Liver (tissue), 8 donors: ENCODE measurements at regions not wholly inside any gene's neighbourhood (a gene's known extent, or its start where the extent isn't known, plus 50 kb on each side); places are given as distances from the start of the nearest gene placed in this dataset.

Source experiments
- DNase-seq: peaks from one replicate; pipeline ENCODE4 v3.0.0-alpha.2; 2017; ENCODE audit warnings: low spot score
- H3K27ac ChIP-seq, 2 donors: one replicate each; pipeline ENCODE4 v1.7.0; 2013; ENCODE audit warnings: inconsistent platforms in 2 of 2, low read length in 2 of 2, control low read depth in 1 of 2, low read depth in 1 of 2, mild to moderate bottlenecking in 1 of 2
- H3K27me3 ChIP-seq, 4 donors: one replicate each; pipeline versions ENCODE4 v1.6.1 to v1.7.0; 2013; ENCODE audit warnings: low read length in 3 of 4, inconsistent platforms in 1 of 4, mild to moderate bottlenecking in 1 of 4, moderate library complexity in 1 of 4; ENCODE audit not compliant: control insufficient read depth in 4 of 4, insufficient read depth in 4 of 4
- H3K36me3 ChIP-seq, 4 donors: one replicate each; pipeline versions ENCODE4 v1.6.1 to v1.7.0; 2013; ENCODE audit warnings: low read length in 3 of 4, mild to moderate bottlenecking in 3 of 4, low read depth in 1 of 4, moderate library complexity in 1 of 4; ENCODE audit not compliant: control insufficient read depth in 4 of 4, insufficient read depth in 3 of 4
- H3K4me1 ChIP-seq, 4 donors: one replicate each; pipeline versions ENCODE4 v1.6.1 to v1.7.0; 2013; ENCODE audit warnings: low read length in 3 of 4, mild to moderate bottlenecking in 3 of 4, moderate library complexity in 1 of 4; ENCODE audit not compliant: control insufficient read depth in 4 of 4, insufficient read depth in 4 of 4
- H3K4me3 ChIP-seq, 3 donors: one replicate each; pipeline versions ENCODE4 v1.6.1 to v1.7.0; 2013; ENCODE audit warnings: low read length in 3 of 3, control low read depth in 1 of 3, low read depth in 1 of 3, mild to moderate bottlenecking in 1 of 3
- H3K9ac ChIP-seq, 2 donors: one replicate each; pipeline ENCODE4 v1.7.0; 2013; ENCODE audit warnings: low read length in 2 of 2, mild to moderate bottlenecking in 2 of 2, moderate library complexity in 2 of 2, control low read depth in 1 of 2, low read depth in 1 of 2
- H3K9me3 ChIP-seq, 4 donors: one replicate each; pipeline versions ENCODE4 v1.6.1 to v1.7.0; 2013; ENCODE audit warnings: low read length in 3 of 4; ENCODE audit not compliant: control insufficient read depth in 4 of 4
- ATF3 ChIP-seq: IDR thresholded peaks from 2 replicates; pipeline ENCODE4 v1.6.1; 2016; ENCODE audit warnings: antibody characterized with exemption
- CTCF ChIP-seq: fragments of 150-350 bp; IDR thresholded peaks from 2 replicates; pipeline ENCODE4 v1.5.1; 2017; ENCODE audit warnings: improper control_type of control experiment, low read depth, low read length; ENCODE audit not compliant: missing input control
- EGR1 ChIP-seq, 2 donors: IDR thresholded peaks; 2 replicates each; pipeline ENCODE4 v1.6.1; 2016 to 2018; ENCODE audit warnings: antibody characterized with exemption in 2 of 2, low read depth in 2 of 2
- FOXA1 ChIP-seq: IDR thresholded peaks from 2 replicates; pipeline ENCODE4 v1.6.1; 2016; ENCODE audit warnings: antibody characterized with exemption
- FOXA2 ChIP-seq: IDR thresholded peaks from 2 replicates; pipeline ENCODE4 v1.6.1; 2016; ENCODE audit warnings: antibody characterized with exemption
- GABPA ChIP-seq, 2 donors: IDR thresholded peaks in 1 of 2; conservative IDR thresholded peaks in 1 of 2; 2 replicates each; pipeline ENCODE4 v1.6.1; 2016; ENCODE audit warnings: antibody characterized with exemption in 2 of 2, mild to moderate bottlenecking in 1 of 2, moderate library complexity in 1 of 2
- HNF4A ChIP-seq, 2 donors: conservative IDR thresholded peaks; 2 replicates each; pipeline ENCODE4 v1.6.1; 2016; ENCODE audit warnings: antibody characterized with exemption in 2 of 2, mild to moderate bottlenecking in 2 of 2
- HNF4G ChIP-seq: IDR thresholded peaks from 2 replicates; pipeline ENCODE4 v1.6.1; 2016; ENCODE audit warnings: antibody characterized with exemption
- JUND ChIP-seq, 2 donors: IDR thresholded peaks; 2 replicates each; pipeline ENCODE4 v1.6.1; 2016; ENCODE audit warnings: antibody characterized with exemption in 2 of 2
- MAX ChIP-seq: IDR thresholded peaks from 2 replicates; pipeline ENCODE4 v1.6.1; 2016; ENCODE audit warnings: antibody characterized with exemption
- NR2F2 ChIP-seq: IDR thresholded peaks from 2 replicates; pipeline ENCODE4 v1.6.1; 2016; ENCODE audit warnings: antibody characterized with exemption
- RAD21 ChIP-seq, 2 donors: IDR thresholded peaks; 2 replicates each; pipeline ENCODE4 v1.6.1; 2016; ENCODE audit warnings: antibody characterized with exemption in 2 of 2, mild to moderate bottlenecking in 2 of 2
- REST ChIP-seq: IDR thresholded peaks from 2 replicates; pipeline ENCODE4 v1.6.1; 2016; ENCODE audit warnings: antibody characterized with exemption, mild to moderate bottlenecking
- RXRA ChIP-seq, 2 donors: IDR thresholded peaks; 2 replicates each; pipeline ENCODE4 v1.6.1; 2017 to 2018; ENCODE audit warnings: antibody characterized with exemption in 2 of 2, mild to moderate bottlenecking in 1 of 2
- SP1 ChIP-seq: IDR thresholded peaks from 2 replicates; pipeline ENCODE4 v1.6.1; 2018; ENCODE audit warnings: antibody characterized with exemption, mild to moderate bottlenecking
- TAF1 ChIP-seq: conservative IDR thresholded peaks from 2 replicates; pipeline ENCODE4 v1.6.1; 2016; ENCODE audit warnings: antibody characterized with exemption, mild to moderate bottlenecking
- YY1 ChIP-seq: IDR thresholded peaks from 2 replicates; pipeline ENCODE4 v1.6.1; 2016; ENCODE audit warnings: antibody characterized with exemption, mild to moderate bottlenecking
- ZBTB33 ChIP-seq: IDR thresholded peaks from 2 replicates; pipeline ENCODE4 v1.6.1; 2016; ENCODE audit warnings: antibody characterized with exemption
- WGBS: extraction: QIAGEN DNeasy Blood & Tissue Kit; methylation state at CpG from one replicate; pipeline ENCODE4 v1.1.7; 2013; 5-methylcytosine and 5-hydroxymethylcytosine counted together
- donor health status: healthy.
- donor health status: healthy.
- donor health status: healthy.
- donor health status: healthy.
- donor health status: healthy.

GRCh38 chr5:23353286-23353685 is 154.1 kb upstream of the PRDM9 start:
- H3K9ac ChIP-seq = no peak overlapping the region
- TF ChIP-seq RAD21 (IDR thresholded peaks at IDR 0.05) (no peak), HNF4G (no peak), FOXA2 (no peak), GABPA (IDR thresholded peaks at IDR 0.05 in 1 of 2, conservative IDR thresholded peaks at IDR 0.05 in 1 of 2) (no peak), FOXA1 (no peak), RXRA (IDR thresholded peaks at IDR 0.05) (no peak), NR2F2 (no peak)
- no peak for DNase-seq
- no peaks in the 10 kb centered on the region for H3K36me3 ChIP-seq
- no peaks in the 10 kb centered on the region for H3K4me1 ChIP-seq
- H3K27ac ChIP-seq = no peak overlapping the region
- H3K27me3 ChIP-seq = no peaks in the 10 kb centered on the region
- 93% methylated on average over 3 of the region's 3 CpGs for WGBS
- no peaks in the 10 kb centered on the region for H3K9me3 ChIP-seq
- H3K4me3 ChIP-seq = no peak overlapping the region

- Histone ChIP-seq H3K27me3 (no peaks in the 10 kb centered on the region), H3K4me3 (no peak overlapping the region), H3K9ac (no peak overlapping the region), H3K27ac (no peak overlapping the region), H3K9me3 (no peaks in the 10 kb centered on the region), H3K4me1 (no peaks in the 10 kb centered on the region), H3K36me3 (no peaks in the 10 kb centered on the region)
- TF ChIP-seq FOXA2 (no peak), RAD21 (IDR thresholded peaks at IDR 0.05) (peak; percentile 90 to 96), CTCF (peak; percentile 75), ATF3 (peak; percentile 29), RXRA (IDR thresholded peaks at IDR 0.05) (peak in 1 of 2 donors; percentile 38), HNF4G (no peak)
- DNase-seq = peak; percentile 35
- 33% methylated on average over 8 of the region's 8 CpGs for WGBS
These were observed 155.0 kb upstream of the PRDM9 start for GRCh38 chr5:23352446-23352845.

GRCh38 chr5:23343121-23343520 is 164.3 kb upstream of the PRDM9 start:
- TF ChIP-seq YY1 (no peak), FOXA2 (no peak), ZBTB33 (no peak), GABPA (IDR thresholded peaks at IDR 0.05 in 1 of 2, conservative IDR thresholded peaks at IDR 0.05 in 1 of 2) (no peak), RAD21 (IDR thresholded peaks at IDR 0.05) (no peak), FOXA1 (no peak), HNF4A (conservative IDR thresholded peaks at IDR 0.05) (no peak), CTCF (no peak), EGR1 (IDR thresholded peaks at IDR 0.05; ENCODE audit: low read depth in 2 of 2) (no peak), HNF4G (no peak), TAF1 (no peak), NR2F2 (no peak), ATF3 (no peak), RXRA (IDR thresholded peaks at IDR 0.05) (no peak), MAX (no peak), JUND (IDR thresholded peaks at IDR 0.05) (no peak), REST (no peak), SP1 (no peak)
- H3K9ac ChIP-seq = no peak overlapping the region
- no peak overlapping the region for H3K27ac ChIP-seq
- H3K9me3 ChIP-seq = no peaks in the 10 kb centered on the region
- no peak overlapping the region for H3K4me3 ChIP-seq
- no peaks in the 10 kb centered on the region for H3K27me3 ChIP-seq
- DNase-seq = no peak
- no peaks in the 10 kb centered on the region for H3K36me3 ChIP-seq
- no peaks in the 10 kb centered on the region for H3K4me1 ChIP-seq
- WGBS = 77% methylated on average over 2 of the region's 2 CpGs
